Skeletal muscle satellite cell (primary cell): ENCODE measurements at regions not wholly inside any gene's neighbourhood (a gene's known extent, or its start where the extent isn't known, plus 50 kb on each side); places are given as distances from the start of the nearest gene placed in this dataset.
A peak's percentile ranks its signal among the peaks of the same experiment; 100 is the strongest.

Source experiments
- H3K27me3 ChIP-seq: 2 replicates; pipeline ENCODE4 v1.7.0; 2013; ENCODE audit warnings: low read length; ENCODE audit not compliant: control insufficient read depth, insufficient read depth
- H3K36me3 ChIP-seq: 2 replicates; pipeline ENCODE4 v1.7.0; 2013; ENCODE audit warnings: mild to moderate bottlenecking, control low read depth, low read length; ENCODE audit not compliant: insufficient read depth
- H3K4me1 ChIP-seq: 2 replicates; pipeline ENCODE4 v1.7.0; 2013; ENCODE audit warnings: low read length; ENCODE audit not compliant: control insufficient read depth, insufficient read depth
- H3K4me2 ChIP-seq: 2 replicates; pipeline ENCODE4 v1.7.0; 2013; ENCODE audit warnings: mild to moderate bottlenecking, low read length
- H3K4me3 ChIP-seq: 2 replicates; pipeline ENCODE4 v1.7.0; 2013; ENCODE audit warnings: low read length
- H3K9ac ChIP-seq: 2 replicates; pipeline ENCODE4 v1.7.0; 2013; ENCODE audit warnings: mild to moderate bottlenecking, low read depth, low read length, moderate library complexity
- H3K9me3 ChIP-seq: replicated peaks from 2 replicates; pipeline ENCODE4 v1.7.0; 2013; ENCODE audit warnings: mild to moderate bottlenecking, control low read depth, low read length

DNA sequence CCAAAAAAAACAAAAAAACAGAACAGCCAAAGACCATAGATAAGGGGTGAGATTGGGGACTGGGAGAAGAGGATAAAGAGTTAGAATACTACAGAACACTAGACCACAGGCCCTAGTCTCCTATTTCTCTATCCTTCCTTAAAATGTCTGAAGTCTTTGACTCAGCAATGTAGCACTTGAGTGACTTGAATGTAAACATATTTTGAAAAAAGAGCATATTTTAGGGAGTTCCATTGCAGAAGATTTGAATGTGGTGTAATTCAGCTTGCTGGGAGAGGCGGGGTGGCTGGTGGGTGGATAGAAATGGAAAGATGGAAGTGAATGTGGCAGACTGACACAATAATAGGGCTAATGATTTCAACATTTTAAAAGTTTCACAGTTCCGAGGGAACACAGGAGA is 144.9 kb downstream of the CHIC2 start:
- Histone ChIP-seq H3K4me2 (no peak overlapping the region), H3K4me1 (peaks cover 23% of the 10 kb centered on the region), H3K36me3 (no peaks in the 10 kb centered on the region), H3K27me3 (no peaks in the 10 kb centered on the region), H3K4me3 (no peak overlapping the region), H3K9me3 (no peaks in the 10 kb centered on the region), H3K9ac (no peak overlapping the region)

DNA sequence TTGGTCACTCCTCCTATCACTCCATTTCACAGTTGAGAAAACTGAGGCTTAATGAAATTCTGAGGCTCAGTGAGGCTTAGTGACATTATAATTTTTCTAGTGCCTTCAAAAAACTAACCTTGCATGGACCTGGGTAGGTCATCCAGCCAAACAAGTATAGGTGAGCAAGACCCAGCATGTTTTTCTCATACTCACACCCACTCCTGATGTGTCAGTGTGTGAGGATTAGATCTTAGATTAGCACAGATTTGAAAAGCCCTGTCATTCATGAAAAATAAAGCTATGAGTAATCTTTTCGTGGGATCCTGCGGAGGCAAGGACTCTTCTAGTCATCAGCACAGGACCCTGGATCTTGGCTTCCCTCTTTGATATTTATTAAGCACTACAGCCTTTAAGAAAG is 146.7 kb downstream of the CHIC2 start:
- H3K9ac ChIP-seq = no peak overlapping the region
- H3K27me3 ChIP-seq = no peaks in the 10 kb centered on the region
- H3K4me1 ChIP-seq = peaks cover 30% of the 10 kb centered on the region
- H3K4me2 ChIP-seq = no peak overlapping the region
- no peaks in the 10 kb centered on the region for H3K36me3 ChIP-seq
- no peaks in the 10 kb centered on the region for H3K9me3 ChIP-seq
- H3K4me3 ChIP-seq = no peak overlapping the region

DNA sequence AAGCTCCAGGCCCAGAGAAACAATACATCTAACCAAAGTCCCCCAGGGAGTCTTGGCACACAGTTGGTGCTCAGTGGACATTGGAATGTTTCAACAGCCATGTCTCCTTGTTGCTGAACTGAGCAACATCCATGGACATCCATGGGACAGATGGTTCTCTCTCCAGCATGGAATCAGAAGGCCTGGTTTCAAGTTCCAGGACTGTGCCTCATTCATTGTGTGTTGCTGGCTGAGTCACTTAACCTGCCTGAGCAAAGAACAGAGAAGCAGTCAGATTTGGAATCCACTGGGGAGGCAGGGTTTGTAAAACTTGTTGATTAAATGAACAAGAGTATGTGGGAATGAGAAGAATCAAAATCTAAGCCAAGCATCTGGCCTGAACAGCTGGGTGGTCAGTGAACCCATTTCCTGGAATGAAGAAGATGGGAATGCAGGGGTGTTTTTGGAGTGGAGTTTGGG is 147.9 kb downstream of the CHIC2 start:
- Histone ChIP-seq H3K9me3 (no peaks in the 10 kb centered on the region), H3K4me2 (no peak overlapping the region), H3K27me3 (no peaks in the 10 kb centered on the region), H3K36me3 (no peaks in the 10 kb centered on the region), H3K9ac (no peak overlapping the region), H3K4me3 (no peak overlapping the region), H3K4me1 (peaks cover 30% of the 10 kb centered on the region)

DNA sequence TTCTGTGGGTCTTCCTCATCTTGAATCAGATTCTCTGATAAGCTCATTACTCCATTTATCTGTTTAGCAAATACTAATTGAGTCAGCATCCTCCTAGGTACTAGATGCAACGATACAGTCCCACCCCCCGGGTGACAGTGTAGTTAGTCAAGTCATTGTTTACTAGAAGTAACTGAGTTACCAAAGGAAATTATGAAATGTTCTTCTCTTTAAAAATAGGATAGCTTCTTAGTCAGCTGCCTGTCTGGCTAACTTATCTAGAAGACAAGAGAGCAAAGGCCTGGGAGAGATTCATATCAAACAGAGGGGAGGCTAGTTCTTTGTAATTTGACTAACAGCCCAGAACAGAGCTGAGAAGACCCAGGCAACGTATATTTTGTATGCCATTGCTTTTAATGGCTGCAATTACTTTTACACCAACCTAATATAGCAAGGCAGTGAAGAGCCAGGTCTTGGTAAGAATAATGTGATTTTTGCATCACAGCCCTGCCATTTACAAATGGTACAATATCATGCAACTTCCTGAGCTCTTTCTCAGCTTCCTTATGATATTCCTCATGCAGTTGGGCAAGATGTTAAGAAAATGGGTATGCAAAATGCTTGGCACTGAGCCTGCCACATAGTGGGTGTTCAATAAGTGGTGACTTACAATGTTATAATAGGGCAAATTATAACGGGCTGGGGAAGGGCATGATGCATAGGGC is 149.9 kb downstream of the CHIC2 start:
- no peaks in the 10 kb centered on the region for H3K9me3 ChIP-seq
- no peaks in the 10 kb centered on the region for H3K27me3 ChIP-seq
- peaks cover 30% of the 10 kb centered on the region for H3K4me1 ChIP-seq
- H3K4me3 ChIP-seq = no peak overlapping the region
- peak overlapping the region; percentile 49 for H3K9ac ChIP-seq
- H3K4me2 ChIP-seq = peak overlapping the region; percentile 22
- H3K36me3 ChIP-seq = no peaks in the 10 kb centered on the region

DNA sequence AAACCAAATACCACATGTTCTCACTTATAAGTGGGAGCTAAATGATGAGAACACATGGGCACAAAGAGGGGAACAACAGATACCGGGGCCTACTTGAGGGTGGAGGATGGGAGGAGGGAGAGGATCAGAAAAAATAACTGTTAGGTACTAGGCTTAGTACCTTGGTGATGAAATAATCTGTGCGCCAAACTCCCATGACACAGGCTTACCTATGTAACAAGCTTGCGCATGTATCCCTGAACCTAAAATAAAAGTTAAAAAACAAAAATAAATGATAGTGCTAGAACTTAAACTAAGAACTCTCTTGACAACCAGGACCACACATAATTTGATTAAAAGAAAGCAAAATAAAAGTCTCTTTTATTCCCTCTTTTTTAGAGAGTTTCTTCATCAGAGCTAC is 150.6 kb downstream of the CHIC2 start:
- no peaks in the 10 kb centered on the region for H3K36me3 ChIP-seq
- H3K4me1 ChIP-seq = peaks cover 36% of the 10 kb centered on the region
- no peaks in the 10 kb centered on the region for H3K27me3 ChIP-seq
- H3K4me2 ChIP-seq = no peak overlapping the region
- no peak overlapping the region for H3K4me3 ChIP-seq
- H3K9ac ChIP-seq = no peak overlapping the region
- H3K9me3 ChIP-seq = no peaks in the 10 kb centered on the region

DNA sequence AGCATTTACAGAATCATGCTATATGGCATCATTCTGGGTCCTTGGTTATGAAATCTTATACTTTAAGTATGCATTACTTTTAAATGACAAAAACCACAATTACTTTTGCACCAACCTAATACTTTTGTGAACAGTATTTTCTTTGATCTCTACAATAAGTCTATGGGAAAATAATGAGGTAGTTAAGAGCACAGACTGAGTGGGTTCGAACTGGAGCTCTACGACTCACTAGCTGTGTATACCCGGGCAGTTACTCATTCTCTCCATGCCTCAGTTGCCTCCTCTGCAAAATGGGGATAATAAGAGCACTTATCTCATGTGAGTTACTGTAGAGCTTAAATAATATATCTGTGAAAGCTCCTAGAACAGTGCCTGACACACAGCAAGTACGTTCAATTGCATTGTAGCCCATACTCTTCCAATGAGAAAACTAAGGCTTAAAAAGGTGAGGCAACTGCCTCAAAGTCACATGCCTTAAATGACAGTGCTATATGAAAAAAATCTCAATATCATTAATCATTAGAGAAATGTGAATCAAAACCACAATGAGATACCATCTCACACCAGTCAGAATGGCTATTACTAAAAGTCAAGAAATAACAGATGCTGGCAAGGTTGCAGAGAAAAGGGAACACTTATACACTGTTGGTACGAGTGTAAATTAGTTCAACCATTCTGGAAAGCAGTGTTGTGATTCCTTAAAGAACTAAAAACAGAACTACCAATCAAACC is 151.5 kb downstream of the CHIC2 start:
- Histone ChIP-seq H3K4me2 (no peak overlapping the region), H3K9me3 (no peaks in the 10 kb centered on the region), H3K36me3 (no peaks in the 10 kb centered on the region), H3K9ac (no peak overlapping the region), H3K4me1 (peaks cover 42% of the 10 kb centered on the region), H3K27me3 (no peaks in the 10 kb centered on the region), H3K4me3 (no peak overlapping the region)

DNA sequence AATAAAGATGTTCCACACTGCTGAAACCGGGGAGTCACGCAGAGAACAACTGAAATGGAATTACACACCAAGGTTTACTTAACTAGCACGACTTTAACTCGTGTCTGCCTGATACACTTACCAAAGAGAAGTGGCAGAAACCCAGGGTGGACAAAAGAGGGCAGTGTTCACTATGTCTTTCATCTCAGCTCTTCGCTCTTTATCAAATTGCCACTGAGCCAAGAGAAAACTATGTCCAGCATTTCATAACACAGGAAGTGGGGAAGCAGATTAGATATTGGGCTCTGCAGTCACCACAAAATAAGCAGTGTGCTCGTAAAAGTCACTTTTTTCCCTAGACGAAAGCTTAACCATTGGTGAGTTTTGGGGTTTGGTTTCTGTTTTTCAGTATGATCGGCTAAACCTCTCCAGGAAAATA is 155.7 kb downstream of the CHIC2 start:
- Histone ChIP-seq H3K9me3 (no peaks in the 10 kb centered on the region), H3K4me1 (peaks cover 26% of the 10 kb centered on the region), H3K9ac (peak overlapping the region; percentile 66), H3K4me3 (peak overlapping the region; percentile 52), H3K4me2 (peak overlapping the region; percentile 78), H3K27me3 (no peaks in the 10 kb centered on the region), H3K36me3 (no peaks in the 10 kb centered on the region)

DNA sequence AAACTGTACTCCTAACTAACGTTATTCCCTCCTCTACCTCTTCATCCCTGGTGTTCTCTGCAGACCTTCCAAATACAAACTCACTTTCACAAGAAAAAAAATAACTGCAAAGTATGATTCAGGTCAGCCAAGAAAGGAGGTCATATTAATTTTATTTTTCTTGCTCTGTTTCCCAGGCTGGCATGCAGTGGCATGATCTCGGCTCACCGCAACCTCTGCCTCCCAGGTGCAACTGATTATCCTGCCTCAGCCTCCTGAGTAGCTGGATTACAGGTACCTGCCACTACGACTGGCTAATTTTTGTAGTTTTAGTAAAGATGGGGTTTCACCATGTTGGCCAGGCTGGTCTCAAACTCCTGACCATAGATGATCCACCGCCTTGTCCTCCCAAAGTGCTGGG is 156.6 kb downstream of the CHIC2 start:
- no peak overlapping the region for H3K4me2 ChIP-seq
- H3K9ac ChIP-seq = no peak overlapping the region
- no peaks in the 10 kb centered on the region for H3K27me3 ChIP-seq
- H3K4me3 ChIP-seq = no peak overlapping the region
- no peaks in the 10 kb centered on the region for H3K36me3 ChIP-seq
- H3K9me3 ChIP-seq = no peaks in the 10 kb centered on the region
- peaks cover 26% of the 10 kb centered on the region for H3K4me1 ChIP-seq

DNA sequence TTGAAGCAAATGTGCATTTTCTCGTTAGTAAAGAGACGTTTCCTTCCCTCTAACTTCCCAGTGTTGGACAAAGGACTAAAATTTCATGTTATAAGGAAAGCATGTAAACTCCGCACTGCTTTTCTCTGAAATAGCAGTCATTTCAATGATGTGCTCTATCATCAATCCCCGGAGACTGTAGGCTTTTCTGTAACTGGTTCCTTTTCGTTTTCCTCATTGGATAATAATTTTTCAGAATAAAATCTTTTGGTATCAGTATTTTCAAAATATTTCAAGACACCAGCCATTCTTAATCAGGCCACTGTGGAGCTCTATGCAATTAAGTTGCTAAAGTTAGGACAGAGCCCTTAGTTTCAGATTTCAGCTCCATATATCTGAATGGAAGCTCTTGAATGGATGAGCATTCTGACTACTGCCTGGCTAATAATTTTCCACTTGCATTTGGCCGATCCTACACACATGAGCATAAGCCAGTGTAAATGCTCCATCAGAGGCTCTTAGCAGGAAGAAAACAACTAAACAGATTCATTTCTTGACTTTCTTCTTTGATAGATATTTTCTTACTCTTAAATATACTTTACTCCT is 157.7 kb downstream of the CHIC2 start:
- Histone ChIP-seq H3K9me3 (no peaks in the 10 kb centered on the region), H3K9ac (peak overlapping the region; percentile 51), H3K4me3 (peak overlapping the region; percentile 68), H3K27me3 (no peaks in the 10 kb centered on the region), H3K4me2 (peak overlapping the region; percentile 92), H3K36me3 (no peaks in the 10 kb centered on the region), H3K4me1 (peaks cover 26% of the 10 kb centered on the region)

DNA sequence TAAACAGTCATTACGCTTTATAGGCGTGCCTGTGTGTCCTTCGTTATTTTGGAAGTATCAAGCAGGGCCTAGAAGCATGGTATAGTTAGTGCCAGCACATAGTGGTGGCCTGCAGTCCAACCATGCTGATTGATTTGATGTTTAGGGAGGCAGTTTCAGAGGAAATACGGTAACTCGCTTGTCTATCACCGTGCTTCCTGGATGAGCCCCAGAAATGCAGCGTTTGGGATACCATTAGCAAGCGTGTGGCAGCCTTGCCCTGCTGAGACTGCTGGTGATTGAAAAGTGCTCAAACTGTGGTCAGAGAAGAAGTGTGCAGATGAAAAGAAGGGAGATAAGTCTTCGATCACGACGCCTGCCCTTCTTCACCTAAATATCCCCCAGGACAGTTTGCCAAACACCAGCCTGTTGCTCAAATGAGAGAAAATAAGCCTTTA is 158.4 kb downstream of the CHIC2 start:
- Histone ChIP-seq H3K9ac (peak overlapping the region; percentile 51), H3K27me3 (no peaks in the 10 kb centered on the region), H3K4me1 (peaks cover 26% of the 10 kb centered on the region), H3K4me3 (peak overlapping the region; percentile 68), H3K36me3 (no peaks in the 10 kb centered on the region), H3K4me2 (peak overlapping the region; percentile 92), H3K9me3 (no peaks in the 10 kb centered on the region)

DNA sequence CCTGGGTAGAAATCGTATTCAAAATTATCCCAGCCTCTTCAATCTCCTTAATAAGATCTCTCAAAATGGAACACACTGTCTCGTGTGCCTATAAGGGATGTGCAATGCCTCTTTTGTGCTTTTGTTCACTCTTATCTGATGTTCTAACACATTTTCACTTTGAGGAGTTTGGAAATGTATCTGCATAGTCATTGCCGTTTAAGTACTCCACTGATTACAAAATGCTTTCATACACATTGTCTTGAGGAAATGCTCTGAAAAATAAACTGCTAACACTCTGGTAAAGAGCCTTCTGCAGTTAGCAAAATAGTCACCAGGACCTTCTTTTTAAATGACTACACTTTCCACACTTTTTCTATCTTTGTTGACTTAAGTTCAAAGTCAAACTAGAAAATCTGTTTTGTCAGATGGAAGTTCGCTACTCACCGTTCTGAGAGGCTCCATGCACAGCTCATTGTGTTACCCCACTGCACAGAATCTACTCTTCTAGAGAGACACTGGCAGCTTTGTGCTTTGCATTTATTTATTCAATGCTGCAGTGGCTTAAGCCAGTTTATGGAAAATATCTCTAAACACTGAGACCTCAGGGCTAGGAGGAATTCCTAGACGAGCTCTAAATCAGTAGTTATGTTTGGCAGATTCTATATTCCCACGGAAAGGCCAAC is 159.0 kb downstream of the CHIC2 start:
- no peaks in the 10 kb centered on the region for H3K27me3 ChIP-seq
- no peak overlapping the region for H3K9ac ChIP-seq
- H3K4me1 ChIP-seq = peaks cover 31% of the 10 kb centered on the region
- no peak overlapping the region for H3K4me3 ChIP-seq
- no peaks in the 10 kb centered on the region for H3K36me3 ChIP-seq
- no peaks in the 10 kb centered on the region for H3K9me3 ChIP-seq
- peak overlapping the region; percentile 92 for H3K4me2 ChIP-seq
